ENCODE measurements at regions not wholly inside any gene's neighbourhood (a gene's known extent, or its start where the extent isn't known, plus 50 kb on each side); places are given as distances from the start of the nearest gene placed in this dataset.

DNA sequence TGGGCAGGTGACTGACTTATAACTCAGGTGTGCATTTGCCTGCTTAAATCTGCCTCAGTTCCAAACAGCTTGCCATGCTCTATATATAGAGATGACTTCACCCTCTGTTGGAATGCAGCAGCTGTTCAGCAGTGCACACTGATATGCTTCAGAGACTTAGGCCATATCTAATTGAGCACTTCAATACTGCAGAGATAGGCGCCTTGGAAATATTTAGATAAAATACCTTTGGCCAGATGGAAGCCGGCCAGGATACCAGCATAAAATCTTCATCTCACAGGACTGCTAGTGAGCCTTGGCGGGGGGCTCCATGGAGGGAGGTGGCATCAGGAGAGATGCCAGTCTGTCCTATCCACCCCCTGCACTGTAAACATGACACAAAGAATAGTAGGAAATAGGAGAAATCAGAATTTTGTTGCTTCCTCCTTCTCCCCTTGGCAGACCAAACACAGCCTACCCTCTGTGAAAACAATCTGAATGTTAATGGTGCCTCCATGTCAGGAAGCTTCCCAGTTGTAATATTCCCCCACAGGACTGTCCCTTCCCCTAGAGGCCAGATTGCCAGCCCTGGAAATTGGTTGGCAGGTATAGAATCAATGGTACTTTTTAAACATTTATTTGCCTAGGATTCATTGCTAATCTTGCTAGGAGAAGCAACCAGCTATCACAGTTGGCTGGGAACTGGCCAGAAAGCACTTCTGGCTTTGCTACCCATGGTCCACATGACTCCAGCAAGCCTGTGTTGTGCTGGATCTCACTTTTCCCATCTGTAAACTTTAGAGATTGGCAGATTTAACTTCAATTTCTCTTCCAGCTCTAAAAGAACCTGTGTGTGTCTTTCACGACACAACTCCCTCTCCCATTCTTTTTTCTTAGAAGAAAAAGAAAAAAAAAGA lies 215.5 kb upstream of the KCNMB2 start:
- Histone ChIP-seq H3K27me3 (no peaks in the 10 kb centered on the region), H3K27ac (no peak overlapping the region), H3K9me3 (no peaks in the 10 kb centered on the region), H3K4me1 (peaks cover 0 to 17% (median 6%) of the 10 kb centered on the region in 3 donors), H3K4me3 (no peak overlapping the region), H3K36me3 (no peaks in the 10 kb centered on the region)
- intact Hi-C loops (cut with DNase I), result no loop called here
- WGBS, 2 donors, result 72 to 73% methylated on average over 4 of the region's 4 CpGs
- TF ChIP-seq, protein P1, sequence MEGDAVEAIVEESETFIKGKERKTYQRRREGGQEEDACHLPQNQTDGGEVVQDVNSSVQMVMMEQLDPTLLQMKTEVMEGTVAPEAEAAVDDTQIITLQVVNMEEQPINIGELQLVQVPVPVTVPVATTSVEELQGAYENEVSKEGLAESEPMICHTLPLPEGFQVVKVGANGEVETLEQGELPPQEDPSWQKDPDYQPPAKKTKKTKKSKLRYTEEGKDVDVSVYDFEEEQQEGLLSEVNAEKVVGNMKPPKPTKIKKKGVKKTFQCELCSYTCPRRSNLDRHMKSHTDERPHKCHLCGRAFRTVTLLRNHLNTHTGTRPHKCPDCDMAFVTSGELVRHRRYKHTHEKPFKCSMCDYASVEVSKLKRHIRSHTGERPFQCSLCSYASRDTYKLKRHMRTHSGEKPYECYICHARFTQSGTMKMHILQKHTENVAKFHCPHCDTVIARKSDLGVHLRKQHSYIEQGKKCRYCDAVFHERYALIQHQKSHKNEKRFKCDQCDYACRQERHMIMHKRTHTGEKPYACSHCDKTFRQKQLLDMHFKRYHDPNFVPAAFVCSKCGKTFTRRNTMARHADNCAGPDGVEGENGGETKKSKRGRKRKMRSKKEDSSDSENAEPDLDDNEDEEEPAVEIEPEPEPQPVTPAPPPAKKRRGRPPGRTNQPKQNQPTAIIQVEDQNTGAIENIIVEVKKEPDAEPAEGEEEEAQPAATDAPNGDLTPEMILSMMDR (IDR thresholded peaks at IDR 0.05), result no peak
- no peak for TF ChIP-seq POLR2A (IDR thresholded peaks at IDR 0.05)
- no peak for DNase-seq

DNA sequence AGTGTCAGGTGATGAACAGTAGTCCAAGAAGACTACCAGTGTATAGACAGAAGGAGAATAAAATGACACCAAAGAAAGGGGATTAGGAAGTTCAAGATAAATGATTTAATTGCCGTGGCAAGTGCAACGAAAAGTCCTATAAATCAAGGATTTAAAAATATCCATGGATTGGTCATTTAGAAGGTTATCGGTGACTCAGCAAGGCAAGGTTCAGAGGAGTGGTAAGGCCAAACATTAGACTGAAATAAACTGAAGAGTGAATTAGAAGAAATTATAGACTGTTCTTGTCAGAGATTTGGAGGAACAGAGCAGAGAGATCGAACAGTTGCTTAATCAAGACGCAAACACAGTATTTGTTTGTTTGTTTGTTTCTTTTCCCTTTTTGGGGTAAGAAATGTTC lies 211.9 kb upstream of the KCNMB2 start:
- intact Hi-C loops (cut with DNase I), result no loop called here
- TF ChIP-seq, protein P1 (IDR thresholded peaks at IDR 0.05), result no peak
- TF ChIP-seq POLR2A (IDR thresholded peaks at IDR 0.05), result no peak
- DNase-seq, result no peak
- Histone ChIP-seq H3K27me3 (no peaks in the 10 kb centered on the region), H3K4me3 (no peak overlapping the region), H3K36me3 (no peaks in the 10 kb centered on the region), H3K27ac (no peak overlapping the region), H3K4me1 (peaks cover 0 to 17% (median 6%) of the 10 kb centered on the region in 3 donors), H3K9me3 (no peaks in the 10 kb centered on the region)
- WGBS, 2 donors, result 75 to 86% methylated on average over 5 of the region's 5 CpGs

DNA sequence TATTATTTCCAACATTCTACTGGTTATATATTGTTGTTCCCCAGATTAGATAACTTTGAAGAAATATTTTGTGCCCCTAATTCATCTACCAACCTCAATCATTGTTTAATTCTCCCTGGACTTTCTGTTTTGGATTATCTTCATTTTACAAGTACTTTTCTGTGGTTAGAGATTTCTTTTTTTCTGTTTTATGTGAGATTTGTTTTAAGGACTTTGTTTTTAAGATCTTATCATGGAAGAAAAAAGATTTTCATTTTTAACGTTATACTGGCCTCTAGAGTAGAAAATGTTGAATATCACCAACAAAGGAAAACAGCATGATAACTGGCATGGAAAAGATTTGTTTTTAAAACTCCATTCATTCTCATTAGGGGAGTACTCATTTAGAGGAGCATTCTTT lies 210.9 kb upstream of the KCNMB2 start:
- H3K36me3 ChIP-seq, result no peaks in the 10 kb centered on the region
- intact Hi-C loops (cut with DNase I), result no loop called here
- no peak for DNase-seq
- H3K9me3 ChIP-seq, result no peaks in the 10 kb centered on the region
- 0% methylated on average over 1 of the region's 1 CpG for WGBS, 2 donors
- no peak overlapping the region for H3K4me3 ChIP-seq
- H3K27me3 ChIP-seq, result no peaks in the 10 kb centered on the region
- H3K27ac ChIP-seq, result no peak overlapping the region
- H3K4me1 ChIP-seq, result peaks cover 0 to 14% (median 6%) of the 10 kb centered on the region in 3 donors
- TF ChIP-seq POLR2A (IDR thresholded peaks at IDR 0.05), result no peak
- TF ChIP-seq, protein P1 (IDR thresholded peaks at IDR 0.05), result peak in 5 of 6 experiments; percentile 9 to 62 (median 40)

DNA sequence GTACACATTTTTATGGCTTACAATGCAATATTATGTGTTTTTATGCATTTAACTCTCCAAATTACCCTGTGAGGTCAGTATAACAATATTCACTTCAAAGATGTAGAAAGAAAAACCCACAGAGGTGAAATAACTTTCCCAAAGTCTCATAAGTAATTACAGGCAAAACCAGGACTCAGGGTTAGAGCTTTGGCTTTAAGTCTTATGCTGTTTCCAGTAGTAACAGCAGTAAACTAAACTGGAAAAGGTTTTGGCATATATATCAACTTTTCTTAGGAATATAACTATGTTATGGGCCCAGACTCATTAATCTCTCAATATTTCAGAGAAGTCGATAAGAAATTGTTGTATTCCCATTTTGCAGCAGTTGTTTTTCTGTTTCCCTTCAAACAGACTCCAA lies 206.3 kb upstream of the KCNMB2 start:
- no peak overlapping the region for H3K4me3 ChIP-seq
- WGBS, 2 donors, result 76 to 82% methylated on average over 1 of the region's 1 CpG
- no peaks in the 10 kb centered on the region for H3K27me3 ChIP-seq
- H3K27ac ChIP-seq, result no peak overlapping the region
- no peaks in the 10 kb centered on the region for H3K9me3 ChIP-seq
- intact Hi-C loops (cut with DNase I), result no loop called here
- no peak for DNase-seq
- H3K36me3 ChIP-seq, result no peaks in the 10 kb centered on the region
- H3K4me1 ChIP-seq, result peaks cover 0 to 4% (median 0%) of the 10 kb centered on the region in 3 donors
- TF ChIP-seq, protein P1 (IDR thresholded peaks at IDR 0.05), result no peak
- no peak for TF ChIP-seq POLR2A (IDR thresholded peaks at IDR 0.05)

DNA sequence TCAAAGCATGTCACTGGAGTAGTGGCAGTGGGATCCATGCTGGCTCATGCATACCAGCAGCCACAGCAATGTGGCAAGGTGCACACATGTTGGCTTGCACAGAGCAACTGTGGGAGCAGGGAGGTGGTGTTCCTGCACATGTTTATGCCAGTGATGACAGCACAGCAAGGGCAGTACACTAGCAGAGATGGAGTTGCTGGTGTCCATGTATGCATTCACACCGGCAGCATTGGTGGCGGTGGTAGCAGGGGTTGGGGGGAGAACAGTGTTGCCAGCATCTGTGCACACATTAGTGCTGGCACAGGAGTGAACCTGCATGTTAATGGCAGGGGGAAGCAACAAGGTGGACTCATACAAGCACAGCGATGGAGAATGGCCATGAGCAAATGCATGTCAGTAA lies 202.0 kb upstream of the KCNMB2 start:
- no peak overlapping the region for H3K27ac ChIP-seq
- 96 to 97% methylated on average over 3 of the region's 3 CpGs for WGBS, 2 donors

More for the DNA sequence above, 202.0 kb upstream of the KCNMB2 start:
- intact Hi-C loops (cut with DNase I), result no loop called here
- H3K4me1 ChIP-seq, result no peaks in the 10 kb centered on the region
- no peaks in the 10 kb centered on the region for H3K27me3 ChIP-seq
- no peak for TF ChIP-seq POLR2A (IDR thresholded peaks at IDR 0.05)
- TF ChIP-seq, protein P1 (IDR thresholded peaks at IDR 0.05), result no peak
- DNase-seq, result no peak
- no peaks in the 10 kb centered on the region for H3K9me3 ChIP-seq
- H3K4me3 ChIP-seq, result no peak overlapping the region
- H3K36me3 ChIP-seq, result no peaks in the 10 kb centered on the region
